ENCODE measurements at regions not wholly inside any gene's neighbourhood (a gene's known extent, or its start where the extent isn't known, plus 50 kb on each side); places are given as distances from the start of the nearest gene placed in this dataset.
"Not testable (repeated sequence)": the region's sequence is repeated elsewhere in the genome, so short reads cannot be mapped to it uniquely, and the experiment has no call there.

GRCh38 chr2:150095361-150096095, 391.9 kb downstream of the RND3 start:
- no peak for DNase-seq

GRCh38 chr2:150091846-150092245, 395.6 kb downstream of the RND3 start:
- DNase-seq, result no peak

- no peak for DNase-seq
These were observed 397.4 kb downstream of the RND3 start for GRCh38 chr2:150090031-150090430.

GRCh38 chr2:150088538-150088937, 398.9 kb downstream of the RND3 start:
- DNase-seq, result no peak

GRCh38 chr2:150085478-150085877, 402.0 kb downstream of the RND3 start:
- no peak for DNase-seq

- DNase-seq, result no peak
These were observed 405.5 kb downstream of the RND3 start for GRCh38 chr2:150081775-150082481.

GRCh38 chr2:150076281-150076680, 411.2 kb downstream of the RND3 start:
- no peak for DNase-seq

- no peak for DNase-seq
These were observed 411.6 kb downstream of the RND3 start for GRCh38 chr2:150075831-150076230.

- DNase-seq, result no peak
These were observed 421.0 kb downstream of the RND3 start for GRCh38 chr2:150066490-150066889.

- no peak for DNase-seq
These were observed 423.4 kb downstream of the RND3 start for GRCh38 chr2:150063931-150064548.

- no peak for DNase-seq
These were observed 424.0 kb downstream of the RND3 start for GRCh38 chr2:150063432-150063889.

- no peak for DNase-seq
These were observed 425.1 kb downstream of the RND3 start for GRCh38 chr2:150062416-150062815.

- DNase-seq, result no peak
These were observed 427.1 kb downstream of the RND3 start for GRCh38 chr2:150060341-150060740.

GRCh38 chr2:150059676-150060075, 427.8 kb downstream of the RND3 start:
- not testable (repeated sequence) for DNase-seq

GRCh38 chr2:150052457-150052856, 435.0 kb downstream of the RND3 start:
- DNase-seq, result no peak

- no peak for DNase-seq
These were observed 436.5 kb downstream of the RND3 start for GRCh38 chr2:150051004-150051403.

- DNase-seq, result no peak
These were observed 437.4 kb downstream of the RND3 start for GRCh38 chr2:150050036-150050435.

- DNase-seq, result no peak
These were observed 439.7 kb downstream of the RND3 start for GRCh38 chr2:150047620-150048222.

GRCh38 chr2:150046810-150047209, 440.7 kb downstream of the RND3 start:
- no peak for DNase-seq

GRCh38 chr2:150046211-150046610, 441.3 kb downstream of the RND3 start:
- no peak for DNase-seq

GRCh38 chr2:150045601-150046000, 441.9 kb downstream of the RND3 start:
- no peak for DNase-seq

GRCh38 chr2:150043172-150043500, 444.3 kb downstream of the RND3 start:
- DNase-seq, result no peak

GRCh38 chr2:150042500-150043171, 444.8 kb downstream of the RND3 start:
- DNase-seq, result no peak
